Mucosa of stomach (tissue), 1 donor: ENCODE measurements at regions not wholly inside any gene's neighbourhood (a gene's known extent, or its start where the extent isn't known, plus 50 kb on each side); places are given as distances from the start of the nearest gene placed in this dataset.

Experiments
- H3K27me3 ChIP-seq: one replicate; pipeline ENCODE4 v1.7.0; 2013; ENCODE audit warnings: mild to moderate bottlenecking, low read length; ENCODE audit not compliant: control insufficient read depth, insufficient read depth
- H3K36me3 ChIP-seq: one replicate; pipeline ENCODE4 v1.7.0; 2013; ENCODE audit warnings: low read length; ENCODE audit not compliant: control insufficient read depth, insufficient read depth
- H3K4me1 ChIP-seq: one replicate; pipeline ENCODE4 v1.7.0; 2013; ENCODE audit warnings: mild to moderate bottlenecking, low read length; ENCODE audit not compliant: control insufficient read depth, insufficient read depth
- H3K4me3 ChIP-seq: one replicate; pipeline ENCODE4 v1.7.0; 2013; ENCODE audit warnings: low read length
- H3K9ac ChIP-seq: one replicate; pipeline ENCODE4 v1.7.0; 2013; ENCODE audit warnings: mild to moderate bottlenecking, low read length, moderate library complexity
- H3K9me3 ChIP-seq: one replicate; pipeline ENCODE4 v1.7.0; 2013; ENCODE audit warnings: mild to moderate bottlenecking, low read length, moderate library complexity; ENCODE audit not compliant: control insufficient read depth
- donor health status: Pancreatic carcinoma.

DNA sequence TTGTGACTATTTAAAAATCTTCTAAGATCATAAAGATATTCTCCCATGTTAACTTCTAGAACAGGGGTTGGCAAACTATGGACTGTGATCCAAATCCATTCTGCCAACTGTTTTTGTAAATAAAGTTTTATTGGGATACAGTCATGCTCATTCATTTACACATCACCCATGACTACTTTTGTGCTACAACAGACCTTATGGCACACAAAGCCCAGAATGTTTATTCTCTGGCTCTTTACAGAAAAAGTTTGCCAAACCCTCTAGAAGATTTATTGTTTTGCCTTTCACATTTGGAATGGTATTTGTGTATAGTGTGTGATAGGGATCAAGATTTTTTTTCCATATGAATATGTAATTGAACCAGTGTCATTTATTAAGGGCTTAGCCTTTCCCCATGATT, 341.7 kb downstream of the CD83 start:
- Histone ChIP-seq H3K36me3 (no peaks in the 10 kb centered on the region), H3K27me3 (no peaks in the 10 kb centered on the region), H3K9ac (no peak overlapping the region), H3K4me1 (peaks cover 4% of the 10 kb centered on the region), H3K4me3 (no peak overlapping the region), H3K9me3 (no peaks in the 10 kb centered on the region)

GRCh38 chr6:14460556-14460955, 343.0 kb downstream of the CD83 start:
- no peaks in the 10 kb centered on the region for H3K27me3 ChIP-seq
- H3K4me1 ChIP-seq: peaks cover 4% of the 10 kb centered on the region

GRCh38 chr6:14462135-14462534, 344.6 kb downstream of the CD83 start:
- H3K4me3 ChIP-seq: no peak overlapping the region
- no peaks in the 10 kb centered on the region for H3K27me3 ChIP-seq
- H3K9ac ChIP-seq: no peak overlapping the region
- no peaks in the 10 kb centered on the region for H3K4me1 ChIP-seq
- H3K36me3 ChIP-seq: no peaks in the 10 kb centered on the region
- H3K9me3 ChIP-seq: no peaks in the 10 kb centered on the region

More at GRCh38 chr6:14460556-14460955, 343.0 kb downstream of the CD83 start:
- no peaks in the 10 kb centered on the region for H3K9me3 ChIP-seq
- H3K4me3 ChIP-seq: no peak overlapping the region
- H3K9ac ChIP-seq: no peak overlapping the region
- no peaks in the 10 kb centered on the region for H3K36me3 ChIP-seq

DNA sequence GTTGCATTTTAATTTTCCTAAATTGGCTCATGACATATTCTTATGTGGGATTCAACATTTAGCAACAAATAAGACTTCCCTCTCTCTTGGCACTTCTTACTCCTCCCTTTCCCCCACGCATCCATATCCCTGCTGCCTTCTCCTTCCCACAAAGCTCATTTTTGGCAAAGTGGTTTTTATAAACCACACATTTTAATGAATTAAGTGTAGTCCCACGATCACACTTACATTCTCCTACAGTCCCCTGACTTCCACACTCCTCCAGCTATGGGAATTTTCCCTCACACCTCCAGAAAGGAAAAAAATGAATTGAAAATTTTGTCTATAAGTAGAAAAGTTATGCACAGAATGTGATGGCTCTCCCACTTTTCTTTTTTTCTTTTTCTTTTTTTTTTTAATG, 345.0 kb downstream of the CD83 start:
- no peaks in the 10 kb centered on the region for H3K36me3 ChIP-seq
- no peak overlapping the region for H3K4me3 ChIP-seq

DNA sequence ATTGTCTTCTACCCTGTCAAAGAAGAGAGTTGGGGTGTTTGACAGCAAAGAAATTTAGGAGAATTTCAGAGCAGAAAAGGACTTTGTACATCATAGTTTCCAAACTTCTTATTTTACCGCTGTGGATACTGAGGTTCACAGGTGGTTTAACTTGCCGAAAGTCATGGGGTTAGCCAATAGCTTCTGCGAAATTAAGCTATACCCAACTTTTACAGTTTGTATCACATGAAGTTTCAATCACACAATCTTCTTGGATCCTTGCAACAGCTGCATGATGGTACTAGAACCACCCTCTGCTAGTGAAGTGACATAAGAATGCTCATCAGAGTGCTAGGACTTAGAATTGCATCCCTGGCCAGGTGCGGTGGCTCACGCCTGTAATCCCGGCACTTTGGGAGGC, 345.5 kb downstream of the CD83 start:
- no peaks in the 10 kb centered on the region for H3K36me3 ChIP-seq
- H3K9me3 ChIP-seq: no peaks in the 10 kb centered on the region
- no peak overlapping the region for H3K9ac ChIP-seq
- no peak overlapping the region for H3K4me3 ChIP-seq
- no peaks in the 10 kb centered on the region for H3K27me3 ChIP-seq
- no peaks in the 10 kb centered on the region for H3K4me1 ChIP-seq

More for the DNA sequence above, 345.0 kb downstream of the CD83 start:
- Histone ChIP-seq H3K4me1 (no peaks in the 10 kb centered on the region), H3K9me3 (no peaks in the 10 kb centered on the region), H3K9ac (no peak overlapping the region), H3K27me3 (no peaks in the 10 kb centered on the region)

GRCh38 chr6:14464055-14464454, 346.5 kb downstream of the CD83 start:
- H3K9ac ChIP-seq: no peak overlapping the region
- no peaks in the 10 kb centered on the region for H3K4me1 ChIP-seq
- no peak overlapping the region for H3K4me3 ChIP-seq
- no peaks in the 10 kb centered on the region for H3K27me3 ChIP-seq
- H3K36me3 ChIP-seq: no peaks in the 10 kb centered on the region
- H3K9me3 ChIP-seq: no peaks in the 10 kb centered on the region

DNA sequence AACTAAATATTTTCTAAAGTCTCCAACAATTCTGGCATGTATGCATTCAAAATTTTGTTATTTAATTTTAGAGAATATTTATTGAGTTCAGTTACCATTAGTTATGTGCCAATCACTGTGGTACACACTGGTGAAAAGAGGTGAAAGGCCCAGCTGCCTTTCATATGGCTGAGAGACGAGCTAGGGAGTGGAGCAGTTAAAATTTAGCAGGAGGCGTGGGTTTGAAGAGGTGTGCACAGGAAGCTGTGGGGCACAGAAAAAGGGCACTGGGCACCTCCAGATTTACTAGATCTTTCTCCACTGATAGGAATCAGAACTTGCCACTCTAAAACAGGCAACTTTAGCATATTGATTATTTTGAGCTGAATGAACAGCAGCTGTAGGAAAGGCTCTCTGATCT, 347.1 kb downstream of the CD83 start:
- Histone ChIP-seq H3K9ac (no peak overlapping the region), H3K36me3 (no peaks in the 10 kb centered on the region), H3K27me3 (no peaks in the 10 kb centered on the region), H3K4me1 (no peaks in the 10 kb centered on the region), H3K9me3 (no peaks in the 10 kb centered on the region), H3K4me3 (no peak overlapping the region)

DNA sequence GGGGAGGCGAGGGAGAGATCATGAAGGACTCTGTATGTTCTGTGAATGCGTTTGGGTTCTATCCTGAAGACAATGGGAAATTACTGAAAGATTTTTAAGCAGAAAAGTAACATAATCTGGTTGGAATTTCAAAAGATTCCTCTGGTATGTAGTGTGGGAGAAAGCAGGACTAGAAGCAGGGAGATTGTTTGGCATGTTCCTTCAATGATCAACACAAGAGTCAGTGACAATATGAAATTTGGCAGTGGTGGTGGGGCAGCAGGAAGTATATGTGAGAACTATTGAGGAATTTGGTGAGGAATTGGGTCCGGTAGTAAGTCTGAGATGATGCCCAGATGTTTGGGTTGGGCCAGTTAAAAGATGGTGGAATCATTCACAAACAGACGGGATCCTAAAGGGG, 348.7 kb downstream of the CD83 start:
- Histone ChIP-seq H3K27me3 (no peaks in the 10 kb centered on the region), H3K4me1 (no peaks in the 10 kb centered on the region), H3K9ac (no peak overlapping the region)

DNA sequence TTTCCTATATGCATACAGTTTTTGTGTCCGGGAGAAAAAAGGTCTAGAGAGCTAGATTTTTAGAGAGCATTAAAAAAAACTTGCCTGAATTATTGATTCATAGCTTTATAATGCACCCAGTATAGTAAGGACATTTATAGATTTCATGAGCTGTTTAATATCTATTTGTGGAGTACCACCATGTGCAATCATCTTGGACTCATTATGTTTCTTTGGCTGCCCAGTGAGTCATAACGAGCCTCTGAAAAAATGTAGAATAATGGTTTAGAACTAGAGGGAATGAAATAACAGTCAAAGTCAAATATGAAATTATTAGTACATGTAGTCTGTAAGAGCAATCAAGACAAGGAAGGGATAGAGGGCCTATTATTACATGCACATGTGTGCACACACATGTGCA, 350.0 kb downstream of the CD83 start:
- Histone ChIP-seq H3K36me3 (no peaks in the 10 kb centered on the region), H3K9me3 (no peaks in the 10 kb centered on the region), H3K4me3 (no peak overlapping the region), H3K4me1 (no peaks in the 10 kb centered on the region), H3K9ac (no peak overlapping the region), H3K27me3 (no peaks in the 10 kb centered on the region)

More for the DNA sequence above, 348.7 kb downstream of the CD83 start:
- Histone ChIP-seq H3K36me3 (no peaks in the 10 kb centered on the region), H3K9me3 (no peaks in the 10 kb centered on the region), H3K4me3 (no peak overlapping the region)

DNA sequence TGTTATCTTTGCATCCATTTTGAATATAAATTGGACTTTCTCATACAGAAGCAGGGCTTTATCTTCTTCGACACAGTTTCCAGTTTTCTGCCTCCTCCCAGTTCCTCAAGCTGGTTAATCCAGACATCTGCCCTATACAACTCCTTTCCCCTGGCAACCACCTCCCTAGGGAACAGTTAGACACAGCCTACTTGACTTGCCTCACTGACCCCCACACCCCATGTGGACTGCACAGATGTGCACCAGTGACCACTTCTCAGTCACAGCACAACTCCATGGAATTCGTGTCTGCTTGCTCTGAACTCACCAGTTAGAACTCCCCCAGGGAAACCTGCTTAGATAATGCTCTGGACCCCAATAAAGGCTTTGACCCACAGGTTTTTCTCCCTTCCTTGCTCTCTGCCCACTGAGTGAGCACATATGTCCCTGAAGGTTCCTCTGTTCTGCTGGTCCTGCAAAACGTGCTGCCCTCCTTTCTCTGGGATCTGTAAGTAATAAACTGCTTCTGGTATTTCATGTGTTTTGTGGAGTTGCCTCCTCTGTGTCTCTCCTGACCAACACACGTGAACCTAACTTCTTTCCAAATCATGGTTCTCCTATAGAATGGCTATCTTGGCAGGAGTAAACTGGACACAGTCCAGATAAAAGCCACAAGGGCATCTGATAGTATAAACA, 351.2 kb downstream of the CD83 start:
- Histone ChIP-seq H3K9ac (no peak overlapping the region), H3K36me3 (no peaks in the 10 kb centered on the region), H3K4me1 (no peaks in the 10 kb centered on the region), H3K27me3 (no peaks in the 10 kb centered on the region), H3K4me3 (no peak overlapping the region), H3K9me3 (no peaks in the 10 kb centered on the region)

- H3K4me1 ChIP-seq: no peaks in the 10 kb centered on the region
- H3K36me3 ChIP-seq: no peaks in the 10 kb centered on the region
- H3K9me3 ChIP-seq: no peaks in the 10 kb centered on the region
- H3K9ac ChIP-seq: no peak overlapping the region
- no peak overlapping the region for H3K4me3 ChIP-seq
- H3K27me3 ChIP-seq: no peaks in the 10 kb centered on the region
These were observed 352.5 kb downstream of the CD83 start for GRCh38 chr6:14470101-14470500.

DNA sequence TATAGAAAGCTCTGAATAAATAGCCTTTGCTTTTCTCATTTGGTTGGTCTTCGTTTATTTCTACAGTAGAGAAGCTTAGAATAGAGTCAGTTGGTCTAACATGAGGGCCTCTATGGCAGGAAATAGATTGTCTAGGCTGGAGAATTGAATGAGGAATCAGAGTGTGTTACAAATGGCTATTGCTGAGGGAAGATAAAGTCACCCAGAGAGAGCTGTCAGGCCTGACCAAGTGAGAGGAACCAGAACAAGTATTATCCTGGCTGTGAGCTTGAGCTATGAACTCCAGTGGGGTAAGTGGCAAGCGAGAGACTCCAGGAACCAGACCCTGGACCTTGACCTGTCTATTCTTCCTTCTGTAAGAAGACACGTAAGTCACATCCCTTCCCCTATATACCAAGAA, 353.1 kb downstream of the CD83 start:
- H3K4me3 ChIP-seq: no peak overlapping the region
- H3K36me3 ChIP-seq: no peaks in the 10 kb centered on the region
- no peaks in the 10 kb centered on the region for H3K4me1 ChIP-seq
- no peak overlapping the region for H3K9ac ChIP-seq
- no peaks in the 10 kb centered on the region for H3K27me3 ChIP-seq
- no peaks in the 10 kb centered on the region for H3K9me3 ChIP-seq
